Kidney (tissue), 13 donors: ENCODE measurements at regions not wholly inside any gene's neighbourhood (a gene's known extent, or its start where the extent isn't known, plus 50 kb on each side); places are given as distances from the start of the nearest gene placed in this dataset.

Source experiments
- DNase-seq, 5 donors: peaks; one replicate each; pipeline ENCODE4 v3.0.0-alpha.2; 2013 to 2020
- FAIRE-seq: peaks from 2 replicates; lab custom pipeline; 2012; peaks lifted over from hg19 to GRCh38; lab: Jason Lieb, UNC
- H3K27ac ChIP-seq, 2 donors: one replicate each; pipeline ENCODE4 v1.7.0; 2013; ENCODE audit warnings: low read depth in 2 of 2, low read length in 2 of 2, inconsistent platforms in 1 of 2
- H3K27me3 ChIP-seq: one replicate; pipeline ENCODE4 v1.7.1; 2013; ENCODE audit warnings: low read length, inconsistent platforms; ENCODE audit not compliant: control insufficient read depth, insufficient read depth
- H3K36me3 ChIP-seq, 3 donors: one replicate each; pipeline versions ENCODE4 v1.7.0 to v1.7.1; 2013; ENCODE audit warnings: low read length in 3 of 3, control low read depth in 1 of 3, inconsistent platforms in 1 of 3; ENCODE audit not compliant: insufficient read depth in 3 of 3, control insufficient read depth in 2 of 3
- H3K4me1 ChIP-seq, 3 donors: one replicate each; pipeline versions ENCODE4 v1.7.0 to v1.7.1; 2013; ENCODE audit warnings: low read length in 3 of 3, inconsistent platforms in 1 of 3, low read depth in 1 of 3; ENCODE audit not compliant: control insufficient read depth in 2 of 3, insufficient read depth in 2 of 3
- H3K4me3 ChIP-seq, 3 donors: one replicate each; pipeline versions ENCODE4 v1.7.0 to v1.8.1; 2013; ENCODE audit warnings: low read length in 3 of 3, control low read depth in 1 of 3, inconsistent platforms in 1 of 3
- H3K9ac ChIP-seq, 3 donors: one replicate each; pipeline versions ENCODE4 v1.7.0 to v1.7.1; 2013; ENCODE audit warnings: low read length in 3 of 3, control low read depth in 1 of 3, inconsistent platforms in 1 of 3
- H3K9me3 ChIP-seq, 3 donors: one replicate each; pipeline versions ENCODE4 v1.7.0 to v1.7.1; 2013; ENCODE audit warnings: low read length in 3 of 3, control low read depth in 1 of 3, inconsistent platforms in 1 of 3; ENCODE audit not compliant: control insufficient read depth in 2 of 3, insufficient read depth in 1 of 3
- intact Hi-C: fragments of 100-400 bp; cut with DNase I; formaldehyde crosslinking; loops from one replicate; pipeline ENCODE4 v1.11.1; 2022
- TF ChIP-seq, protein P1 (sequence below): IDR thresholded peaks from 3 replicates; pipeline ENCODE4 v1.5.1; 2012; ENCODE audit warnings: mild to moderate bottlenecking, moderate library complexity, borderline replicate concordance; ENCODE audit not compliant: insufficient read depth; ENCODE audit errors: extremely low read depth
- donor health status: control.
- donor health status: control.
- donor health status: control.
- donor health status: control.
- donor health status: control.
- donor health status: DM: yes; HTN: yes; CAD: no.
- donor health status: Normal renal cell carcinoma (clear cell type).

DNA sequence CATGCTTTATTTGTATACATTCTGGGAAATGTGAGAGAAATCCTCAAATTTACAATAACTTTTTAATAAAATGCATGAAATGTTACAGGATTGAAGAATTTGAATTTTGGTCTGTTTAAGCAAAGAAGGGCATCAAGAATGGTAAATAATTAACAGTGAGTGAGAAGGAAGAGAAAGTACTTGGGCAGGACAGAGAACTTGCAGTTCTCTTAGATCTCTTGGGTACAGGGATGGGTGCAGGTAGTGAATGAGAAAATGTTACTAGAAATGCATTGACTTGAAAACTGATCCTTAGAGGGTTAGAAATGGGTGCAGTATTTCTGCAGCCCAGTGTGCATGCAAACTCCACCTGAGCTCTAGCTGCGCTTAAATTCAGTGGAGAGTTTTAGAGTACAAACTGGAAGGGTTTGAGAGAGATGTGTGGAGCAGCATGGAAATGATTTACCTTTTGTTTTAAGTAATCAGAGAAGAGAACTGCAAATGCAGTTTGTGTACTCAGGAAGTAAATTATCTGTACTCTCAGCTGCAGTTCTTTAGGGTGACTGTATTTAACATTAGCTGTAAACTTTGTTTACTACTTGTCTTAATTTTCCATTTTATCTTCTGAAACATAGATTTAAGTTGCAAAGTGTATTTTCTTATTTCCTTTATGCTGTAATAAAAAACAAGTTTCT lies 51.0 kb upstream of the RAB27B start:
- intact Hi-C loops: no loop called here
- H3K27ac ChIP-seq: no peak overlapping the region
- H3K9me3 ChIP-seq: no peaks in the 10 kb centered on the region
- H3K9ac ChIP-seq: no peak overlapping the region
- H3K27me3 ChIP-seq: no peaks in the 10 kb centered on the region
- peaks cover 0 to 5% (median 0%) of the 10 kb centered on the region in 3 donors for H3K4me1 ChIP-seq
- H3K36me3 ChIP-seq: no peaks in the 10 kb centered on the region
- peak in 2 of 5 donors; percentile 36 to 37 for DNase-seq
- TF ChIP-seq, protein P1, sequence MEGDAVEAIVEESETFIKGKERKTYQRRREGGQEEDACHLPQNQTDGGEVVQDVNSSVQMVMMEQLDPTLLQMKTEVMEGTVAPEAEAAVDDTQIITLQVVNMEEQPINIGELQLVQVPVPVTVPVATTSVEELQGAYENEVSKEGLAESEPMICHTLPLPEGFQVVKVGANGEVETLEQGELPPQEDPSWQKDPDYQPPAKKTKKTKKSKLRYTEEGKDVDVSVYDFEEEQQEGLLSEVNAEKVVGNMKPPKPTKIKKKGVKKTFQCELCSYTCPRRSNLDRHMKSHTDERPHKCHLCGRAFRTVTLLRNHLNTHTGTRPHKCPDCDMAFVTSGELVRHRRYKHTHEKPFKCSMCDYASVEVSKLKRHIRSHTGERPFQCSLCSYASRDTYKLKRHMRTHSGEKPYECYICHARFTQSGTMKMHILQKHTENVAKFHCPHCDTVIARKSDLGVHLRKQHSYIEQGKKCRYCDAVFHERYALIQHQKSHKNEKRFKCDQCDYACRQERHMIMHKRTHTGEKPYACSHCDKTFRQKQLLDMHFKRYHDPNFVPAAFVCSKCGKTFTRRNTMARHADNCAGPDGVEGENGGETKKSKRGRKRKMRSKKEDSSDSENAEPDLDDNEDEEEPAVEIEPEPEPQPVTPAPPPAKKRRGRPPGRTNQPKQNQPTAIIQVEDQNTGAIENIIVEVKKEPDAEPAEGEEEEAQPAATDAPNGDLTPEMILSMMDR: no peak
- FAIRE-seq: no peak
- H3K4me3 ChIP-seq: no peak overlapping the region

DNA sequence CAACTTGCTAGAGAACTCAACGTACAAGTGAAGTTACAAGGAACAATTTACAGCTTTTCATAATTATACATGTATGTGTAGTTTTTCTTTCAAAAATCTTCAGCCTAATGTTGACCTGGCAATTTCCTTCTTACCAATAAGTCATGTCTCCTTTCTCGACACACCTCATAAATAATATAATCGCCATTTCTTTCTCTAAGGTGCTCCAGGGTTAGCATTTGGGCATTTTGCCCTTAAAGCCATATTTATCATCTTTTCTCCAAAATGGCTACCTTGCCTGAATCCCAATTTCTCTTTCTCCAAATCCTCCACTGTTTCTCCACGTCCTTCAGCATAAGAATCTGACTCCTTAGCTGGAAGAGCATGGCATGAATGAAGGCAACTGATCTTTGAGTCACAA lies 50.3 kb upstream of the RAB27B start:
- Histone ChIP-seq H3K27ac (no peak overlapping the region), H3K9ac (no peak overlapping the region), H3K36me3 (no peaks in the 10 kb centered on the region), H3K4me1 (peaks cover 0 to 5% (median 0%) of the 10 kb centered on the region in 3 donors), H3K9me3 (no peaks in the 10 kb centered on the region), H3K4me3 (no peak overlapping the region), H3K27me3 (no peaks in the 10 kb centered on the region)
- no peak for FAIRE-seq
- TF ChIP-seq, protein P1: no peak
- intact Hi-C loops: no loop called here
- DNase-seq: no peak
